ENCODE measurements at regions not wholly inside any gene's neighbourhood (a gene's known extent, or its start where the extent isn't known, plus 50 kb on each side); places are given as distances from the start of the nearest gene placed in this dataset.

DNA sequence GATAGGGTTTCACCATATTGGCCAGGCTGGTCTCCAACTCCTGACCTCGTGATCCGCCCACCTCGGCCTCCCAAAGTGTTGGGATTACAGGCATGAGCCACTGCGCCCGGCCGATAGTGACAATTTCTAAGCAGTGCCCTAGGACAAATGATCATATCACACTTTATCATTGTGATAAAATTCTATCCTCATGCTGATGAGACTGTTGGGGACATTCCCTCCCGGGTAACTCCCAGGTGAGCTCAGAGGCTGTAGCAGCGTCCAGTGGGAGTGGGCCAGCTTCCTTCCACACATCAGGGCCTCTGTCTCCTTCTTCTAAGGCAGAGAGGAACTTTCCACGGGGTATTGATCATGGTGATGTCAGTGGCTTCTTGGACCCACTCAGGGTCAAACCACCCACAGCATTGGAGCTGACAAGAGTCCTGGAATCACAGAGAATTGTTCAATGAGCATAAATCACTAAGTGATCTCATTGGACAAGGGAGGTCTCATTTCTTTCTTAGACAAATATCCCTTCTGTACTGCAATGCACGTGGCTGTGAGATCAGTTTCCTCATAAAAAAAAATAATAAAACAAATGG lies 256.1 kb downstream of the KLF6 start:
- peaks cover 34% of the 10 kb centered on the region for H3K4me1 Mint-ChIP-seq
- no peak overlapping the region for H3K4me3 Mint-ChIP-seq
- no peaks in the 10 kb centered on the region for H3K36me3 Mint-ChIP-seq (ENCODE audit: low read depth)
- TF ChIP-seq, protein P1, sequence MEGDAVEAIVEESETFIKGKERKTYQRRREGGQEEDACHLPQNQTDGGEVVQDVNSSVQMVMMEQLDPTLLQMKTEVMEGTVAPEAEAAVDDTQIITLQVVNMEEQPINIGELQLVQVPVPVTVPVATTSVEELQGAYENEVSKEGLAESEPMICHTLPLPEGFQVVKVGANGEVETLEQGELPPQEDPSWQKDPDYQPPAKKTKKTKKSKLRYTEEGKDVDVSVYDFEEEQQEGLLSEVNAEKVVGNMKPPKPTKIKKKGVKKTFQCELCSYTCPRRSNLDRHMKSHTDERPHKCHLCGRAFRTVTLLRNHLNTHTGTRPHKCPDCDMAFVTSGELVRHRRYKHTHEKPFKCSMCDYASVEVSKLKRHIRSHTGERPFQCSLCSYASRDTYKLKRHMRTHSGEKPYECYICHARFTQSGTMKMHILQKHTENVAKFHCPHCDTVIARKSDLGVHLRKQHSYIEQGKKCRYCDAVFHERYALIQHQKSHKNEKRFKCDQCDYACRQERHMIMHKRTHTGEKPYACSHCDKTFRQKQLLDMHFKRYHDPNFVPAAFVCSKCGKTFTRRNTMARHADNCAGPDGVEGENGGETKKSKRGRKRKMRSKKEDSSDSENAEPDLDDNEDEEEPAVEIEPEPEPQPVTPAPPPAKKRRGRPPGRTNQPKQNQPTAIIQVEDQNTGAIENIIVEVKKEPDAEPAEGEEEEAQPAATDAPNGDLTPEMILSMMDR (IDR thresholded peaks at IDR 0.05; ENCODE audit: unreplicated experiment in 3 of 3): no peak
- no peak overlapping the region for H3K27ac Mint-ChIP-seq
- peaks cover 6% of the 10 kb centered on the region for H3K9me3 Mint-ChIP-seq
- H3K27me3 Mint-ChIP-seq (ENCODE audit: low read depth): no peaks in the 10 kb centered on the region

DNA sequence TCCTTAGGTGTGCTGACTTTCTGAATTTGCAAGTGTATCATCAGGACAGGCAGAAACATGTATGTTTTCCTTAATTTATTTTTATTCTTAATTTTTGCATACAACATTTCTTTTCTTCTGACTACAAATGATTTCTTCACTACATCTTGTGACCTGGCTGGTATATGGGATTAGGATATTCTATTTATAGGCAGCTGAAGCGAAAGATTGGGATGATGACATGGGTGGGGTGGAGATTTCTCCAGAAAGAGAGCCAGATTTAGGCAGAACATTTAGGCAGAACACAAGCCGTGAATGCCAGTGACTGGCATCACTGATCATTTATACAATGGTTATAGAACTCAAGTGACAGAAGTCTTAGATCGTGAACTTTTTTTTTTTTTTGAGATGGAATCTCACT lies 256.7 kb downstream of the KLF6 start:
- H3K36me3 Mint-ChIP-seq (ENCODE audit: low read depth): no peaks in the 10 kb centered on the region
- no peaks in the 10 kb centered on the region for H3K27me3 Mint-ChIP-seq (ENCODE audit: low read depth)
- no peak overlapping the region for H3K27ac Mint-ChIP-seq
- TF ChIP-seq, protein P1 (IDR thresholded peaks at IDR 0.05; ENCODE audit: unreplicated experiment in 3 of 3): no peak
- peaks cover 6% of the 10 kb centered on the region for H3K9me3 Mint-ChIP-seq
- no peak overlapping the region for H3K4me3 Mint-ChIP-seq
- peaks cover 34% of the 10 kb centered on the region for H3K4me1 Mint-ChIP-seq

DNA sequence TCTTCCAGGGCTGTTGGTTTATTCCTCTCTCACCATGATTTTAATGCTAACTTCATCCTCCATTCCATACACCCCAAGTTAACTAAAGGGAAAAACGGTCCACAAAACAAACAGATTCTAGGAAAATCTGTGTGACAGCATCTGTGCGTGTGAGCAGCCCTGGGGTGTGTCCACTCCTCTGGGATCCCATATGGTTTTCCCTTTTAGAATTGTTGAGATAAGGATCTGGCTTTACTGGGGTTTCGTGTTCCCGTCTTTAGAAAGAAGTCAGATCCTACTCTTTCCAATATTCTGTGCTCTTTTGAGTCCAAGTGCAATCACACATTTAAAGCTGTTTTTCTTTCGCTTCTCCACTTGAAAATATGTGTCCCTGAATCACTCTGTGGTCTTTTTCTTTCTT lies 257.1 kb downstream of the KLF6 start:
- no peaks in the 10 kb centered on the region for H3K36me3 Mint-ChIP-seq (ENCODE audit: low read depth)
- H3K9me3 Mint-ChIP-seq: peaks cover 6% of the 10 kb centered on the region
- TF ChIP-seq, protein P1 (IDR thresholded peaks at IDR 0.05; ENCODE audit: unreplicated experiment in 3 of 3): no peak
- peaks cover 34% of the 10 kb centered on the region for H3K4me1 Mint-ChIP-seq
- H3K27me3 Mint-ChIP-seq (ENCODE audit: low read depth): peaks cover under 1% of the 10 kb centered on the region
- H3K27ac Mint-ChIP-seq: no peak overlapping the region
- H3K4me3 Mint-ChIP-seq: no peak overlapping the region

DNA sequence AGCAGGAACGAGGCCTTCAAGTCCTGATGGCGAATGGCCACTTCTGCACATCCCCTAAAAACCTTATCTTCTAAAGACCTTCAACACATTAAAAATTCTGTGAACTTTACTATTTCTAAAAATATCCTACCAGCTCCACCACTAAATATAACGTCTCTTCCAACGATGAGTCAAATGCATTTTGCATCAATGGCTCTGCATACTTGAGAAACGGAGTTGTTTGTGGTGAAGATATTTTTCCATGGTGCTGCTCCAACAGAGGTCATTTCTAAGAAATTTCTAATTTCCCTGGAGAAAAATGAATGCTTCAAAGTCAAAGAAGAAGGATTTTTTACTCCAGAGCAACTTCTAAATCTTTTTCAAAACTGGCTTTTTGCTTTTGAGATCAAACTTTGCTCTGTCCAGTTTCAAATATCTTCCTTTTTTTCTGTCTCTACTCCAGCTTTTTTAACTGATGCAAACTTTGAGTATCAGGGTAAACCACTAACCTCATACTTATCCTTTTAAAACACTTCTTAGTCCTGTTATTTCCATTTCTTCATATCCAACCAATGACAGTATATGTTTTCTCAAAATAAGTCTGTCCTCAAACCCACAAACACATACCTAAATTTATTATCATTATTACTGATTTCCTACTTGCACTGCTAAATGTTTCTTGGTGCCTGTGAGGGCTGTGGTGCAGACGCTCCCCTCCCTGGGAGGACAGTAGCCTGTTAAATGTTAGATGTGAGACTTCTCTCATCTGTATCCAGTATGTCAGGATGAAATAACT lies 258.1 kb downstream of the KLF6 start:
- peaks cover 34% of the 10 kb centered on the region for H3K4me1 Mint-ChIP-seq
- TF ChIP-seq, protein P1 (IDR thresholded peaks at IDR 0.05; ENCODE audit: unreplicated experiment in 3 of 3): no peak

DNA sequence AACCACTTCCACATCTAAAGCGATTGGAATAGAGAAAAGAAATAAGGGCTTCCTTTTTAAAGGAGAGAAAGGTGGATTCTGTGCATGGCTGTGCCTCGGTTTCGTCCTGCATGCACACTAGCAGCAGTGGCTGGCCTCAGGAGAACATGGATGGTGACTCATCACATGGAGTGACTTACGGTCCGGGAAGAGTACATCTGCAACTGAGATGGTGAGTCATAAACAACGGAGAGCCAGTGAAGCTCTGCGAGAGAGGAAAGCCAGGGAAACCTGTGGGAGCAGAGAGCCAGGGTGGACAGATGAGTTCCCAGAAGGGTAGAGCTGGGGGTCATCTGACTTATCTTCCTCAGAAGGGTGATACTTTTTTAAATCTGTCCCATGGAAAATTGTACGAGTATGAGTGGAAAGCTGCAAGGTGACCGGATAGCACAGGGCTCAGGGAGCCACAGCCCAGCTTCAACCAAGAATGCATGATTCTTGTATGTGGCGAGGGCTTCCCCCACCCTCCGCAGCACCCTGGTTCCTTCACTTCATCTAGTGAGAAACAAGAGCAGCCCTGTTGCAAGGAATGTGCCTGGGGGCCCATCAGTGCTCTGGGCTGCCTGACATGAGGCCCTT lies 259.1 kb downstream of the KLF6 start:
- H3K9me3 Mint-ChIP-seq: peaks cover 6% of the 10 kb centered on the region
- H3K36me3 Mint-ChIP-seq (ENCODE audit: low read depth): no peaks in the 10 kb centered on the region
- H3K4me3 Mint-ChIP-seq: no peak overlapping the region
- peaks cover 3% of the 10 kb centered on the region for H3K27me3 Mint-ChIP-seq (ENCODE audit: low read depth)
- H3K27ac Mint-ChIP-seq: no peak overlapping the region
- TF ChIP-seq, protein P1 (IDR thresholded peaks at IDR 0.05; ENCODE audit: unreplicated experiment in 3 of 3): no peak
- H3K4me1 Mint-ChIP-seq: peaks cover 34% of the 10 kb centered on the region

More for the DNA sequence above, 258.1 kb downstream of the KLF6 start:
- Mint-ChIP-seq H3K9me3 (peaks cover 6% of the 10 kb centered on the region), H3K36me3 (ENCODE audit: low read depth) (no peaks in the 10 kb centered on the region), H3K27me3 (ENCODE audit: low read depth) (peaks cover 3% of the 10 kb centered on the region), H3K4me3 (no peak overlapping the region), H3K27ac (peak overlapping the region in 2 of 3 experiments; percentile 14 to 17)
